IMR-90 (cell line): ENCODE measurements at regions not wholly inside any gene's neighbourhood (a gene's known extent, or its start where the extent isn't known, plus 50 kb on each side); places are given as distances from the start of the nearest gene placed in this dataset.

Experiments used
- ATAC-seq: fragments of 200-7000 bp; cut with Tn5 transposase; 2 replicates; pipeline ENCODE4 v1.9.1; 2020; ENCODE audit warnings: low read depth, mild to moderate bottlenecking, moderate library complexity
- BruUV-seq: library from RNA; stranded (reverse); fragments of 400-500 nt; replicated peaks from 2 replicates; lab custom pipeline; 2021; lab: Mats Ljungman, UMichigan
- CTCF ChIA-PET: fragments of 300-600 bp; formaldehyde crosslinking; extraction: SDS; loops from one replicate; lab custom pipeline; 2021; ENCODE audit warnings: antibody characterized with exemption; lab: Yijun Ruan, JAX
- POLR2A ChIA-PET: fragments of 300-600 bp; sonication (Branson Sonifier 250); formaldehyde crosslinking; loops from one replicate; lab custom pipeline; 2022; ENCODE audit warnings: antibody characterized with exemption; ENCODE audit not compliant: unreplicated experiment; lab: Charles Lee
- DNase-seq: peaks from one replicate; pipeline ENCODE4 v3.0.0; 2013
- H2AFZ ChIP-seq: replicated peaks from 2 replicates; pipeline ENCODE3; 2013; ENCODE audit warnings: low read length, mild to moderate bottlenecking; ENCODE audit not compliant: poor library complexity
- H2AK5ac ChIP-seq: 2 replicates; pipeline ENCODE4 v1.6.1; 2013; ENCODE audit warnings: low read depth, low read length, inconsistent platforms
- H2AK9ac ChIP-seq: replicated peaks from 2 replicates; pipeline ENCODE3; 2013; ENCODE audit warnings: mild to moderate bottlenecking, low read depth, low read length, moderate library complexity; ENCODE audit not compliant: poor library complexity
- H2BK120ac ChIP-seq: 2 replicates; pipeline ENCODE4 v1.6.1; 2013; ENCODE audit warnings: low read depth, low read length, inconsistent platforms
- H2BK15ac ChIP-seq: 3 replicates; pipeline ENCODE4 v1.6.1; 2013; ENCODE audit warnings: low read depth, low read length, inconsistent platforms
- H2BK20ac ChIP-seq: 2 replicates; pipeline ENCODE4 v1.6.1; 2013; ENCODE audit warnings: low read depth, mild to moderate bottlenecking, inconsistent platforms, low read length, moderate library complexity
- H2BK5ac ChIP-seq: 2 replicates; pipeline ENCODE4 v1.6.1; 2013; ENCODE audit warnings: mild to moderate bottlenecking, low read depth, low read length, inconsistent platforms; ENCODE audit not compliant: poor library complexity, severe bottlenecking
- H3K14ac ChIP-seq: replicated peaks from 2 replicates; pipeline ENCODE4 v1.6.1; 2013; ENCODE audit warnings: low read depth, low read length, inconsistent platforms
- H3K18ac ChIP-seq: 2 replicates; pipeline ENCODE4 v1.6.1; 2013; ENCODE audit warnings: low read depth, low read length, control low read depth
- H3K23ac ChIP-seq: 2 replicates; pipeline ENCODE4 v1.6.1; 2013; ENCODE audit warnings: low read depth, low read length, inconsistent platforms
- H3K27ac ChIP-seq: 2 replicates; pipeline ENCODE4 v1.5.1; 2013; ENCODE audit warnings: mild to moderate bottlenecking, control low read depth, low read length; ENCODE audit not compliant: insufficient read depth
- H3K27me3 ChIP-seq: 2 replicates; pipeline ENCODE4 v1.6.1; 2013; ENCODE audit warnings: low read length; ENCODE audit not compliant: control insufficient read depth, insufficient read depth
- H3K36me3 ChIP-seq: 2 replicates; pipeline ENCODE4 v1.6.1; 2013; ENCODE audit warnings: low read length, mixed read lengths; ENCODE audit not compliant: control insufficient read depth, insufficient read depth
- H3K4ac ChIP-seq: 2 replicates; pipeline ENCODE4 v1.6.1; 2013; ENCODE audit warnings: low read depth, low read length, inconsistent platforms
- H3K4me1 ChIP-seq: 2 replicates; pipeline ENCODE4 v1.6.1; 2013; ENCODE audit warnings: low read length, mixed read lengths; ENCODE audit not compliant: control insufficient read depth, insufficient read depth
- H3K4me2 ChIP-seq: 2 replicates; pipeline ENCODE4 v1.6.1; 2013; ENCODE audit warnings: low read depth, mild to moderate bottlenecking, control low read depth, low read length, moderate library complexity
- H3K4me3 ChIP-seq: 2 replicates; pipeline ENCODE4 v1.5.1; 2013; ENCODE audit warnings: low read depth, mild to moderate bottlenecking, control low read depth, low read length, moderate library complexity; ENCODE audit not compliant: insufficient read depth
- H3K56ac ChIP-seq: 2 replicates; pipeline ENCODE4 v1.6.1; 2013; ENCODE audit warnings: low read length, inconsistent platforms; ENCODE audit not compliant: insufficient read depth; ENCODE audit errors: extremely low read depth
- H3K79me1 ChIP-seq, 2 experiments: 2 replicates each; pipeline ENCODE4 v1.6.1; 2013; ENCODE audit warnings: low read length in 2 of 2, inconsistent platforms in 1 of 2, low read depth in 1 of 2
- H3K9ac ChIP-seq: 2 replicates; pipeline ENCODE4 v1.6.1; 2013; ENCODE audit warnings: low read depth, low read length, control low read depth
- H3K9me1 ChIP-seq: 2 replicates; pipeline ENCODE4 v1.6.1; 2013; ENCODE audit warnings: low read length, inconsistent platforms; ENCODE audit not compliant: insufficient read depth
- H3K9me3 ChIP-seq: 2 replicates; pipeline ENCODE4 v1.6.1; 2013; ENCODE audit warnings: low read length; ENCODE audit not compliant: control insufficient read depth, insufficient read depth
- H4K20me1 ChIP-seq: 2 replicates; pipeline ENCODE4 v1.6.1; 2013; ENCODE audit warnings: low read length, inconsistent platforms; ENCODE audit not compliant: insufficient read depth
- H4K5ac ChIP-seq: 2 replicates; pipeline ENCODE4 v1.6.1; 2013; ENCODE audit warnings: mild to moderate bottlenecking, low read depth, low read length, control low read depth
- H4K8ac ChIP-seq, 2 experiments: 2 replicates each; pipeline ENCODE4 v1.6.1; 2013; ENCODE audit warnings: low read depth in 2 of 2, low read length in 2 of 2, control low read depth in 1 of 2, inconsistent platforms in 1 of 2
- H4K91ac ChIP-seq: 2 replicates; pipeline ENCODE4 v1.6.1; 2013; ENCODE audit warnings: low read depth, low read length, inconsistent platforms; ENCODE audit not compliant: insufficient read depth
- CEBPB ChIP-seq: IDR thresholded peaks from 2 replicates; pipeline ENCODE4 v1.6.1; 2012; ENCODE audit warnings: low read depth, low read length, improper control_type of control experiment
- FOS ChIP-seq: fragments of 150-350 bp; IDR thresholded peaks from 2 replicates; pipeline ENCODE4 v1.6.1; 2016; ENCODE audit warnings: low read depth, low read length
- MAFK ChIP-seq: IDR thresholded peaks from 2 replicates; pipeline ENCODE4 v1.6.1; 2012; ENCODE audit warnings: low read depth, low read length, improper control_type of control experiment
- RAD21 ChIP-seq: IDR thresholded peaks from 2 replicates; pipeline ENCODE4 v1.6.1; 2012; ENCODE audit warnings: low read length, improper control_type of control experiment
- WGBS, 2 experiments: methylation state at CpG; one replicate each; pipeline versions ENCODE4 v1.1.5 to v1.1.7; 2013; ENCODE audit warnings: missing lambda C conversion rate in 2 of 2; ENCODE audit not compliant: insufficient read length in 1 of 2; ENCODE audit errors: extremely low coverage in 2 of 2; 5-methylcytosine and 5-hydroxymethylcytosine counted together
- dilution Hi-C: fragments of 300-500 bp; cut with HindIII; formaldehyde crosslinking; loops from one replicate; pipeline ENCODE4 v1.14.3; 2018; ENCODE audit warnings: low sequenced_read_pairs; ENCODE audit not compliant: unreplicated experiment
- in situ Hi-C: fragments of 300-500 bp; cut with MboI; formaldehyde crosslinking; loops from 3 replicates; pipeline ENCODE4 v1.14.3; 2019; ENCODE audit warnings: low sequenced_read_pairs, inconsistent platforms, mixed read lengths
- intact Hi-C: fragments of 100-400 bp; cut with micrococcal nuclease; formaldehyde crosslinking; loops from 2 replicates; pipeline ENCODE4 v1.10.0; 2022

DNA sequence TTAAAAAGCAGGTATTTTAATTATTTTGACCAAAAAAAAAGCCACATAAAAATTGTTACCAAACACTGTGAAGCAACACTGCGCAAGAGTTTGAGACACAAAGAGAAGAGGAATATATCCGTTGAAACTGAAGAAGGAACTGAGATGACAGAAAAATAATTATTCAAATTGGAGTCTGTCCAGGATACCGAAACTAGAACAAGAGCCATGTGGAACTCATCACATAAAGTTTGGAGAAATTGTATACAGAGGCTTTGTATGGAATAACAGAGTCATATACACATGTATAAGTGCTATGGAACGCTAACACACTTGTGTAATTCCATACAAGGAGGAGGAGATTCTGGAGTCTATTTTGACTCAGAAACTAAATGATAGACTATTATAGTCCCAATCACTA is 675.1 kb upstream of the ADGRL2 start:
- Histone ChIP-seq H3K4me1 (peaks cover 12% of the 10 kb centered on the region), H3K18ac (no peak overlapping the region)

More for the DNA sequence above, 675.1 kb upstream of the ADGRL2 start:
- no peak overlapping the region for H3K14ac ChIP-seq
- H2BK5ac ChIP-seq: peak overlapping the region; percentile 14
- H2BK20ac ChIP-seq: no peak overlapping the region
- no peak overlapping the region for H3K27ac ChIP-seq
- ATAC-seq: peak; percentile 93
- DNase-seq: peak; percentile 90
- H3K9ac ChIP-seq: no peak overlapping the region
- H2AK9ac ChIP-seq: no peak overlapping the region
- TF ChIP-seq MAFK: no peak
- peak; percentile 33; the same call in 1 of the 2 replicates for TF ChIP-seq FOS
- TF ChIP-seq CEBPB: peak; percentile 21; the same call in 1 of the 2 replicates
- no peak for TF ChIP-seq RAD21
- dilution Hi-C loops (no loop called here), intact Hi-C loops (no loop called here), in situ Hi-C loops (no loop called here)
- peak overlapping the region; percentile 65; the same call in 1 of the 2 replicates for H3K4me2 ChIP-seq
- no peak overlapping the region for H3K4me3 ChIP-seq
- no peaks in the 10 kb centered on the region for H3K36me3 ChIP-seq
- WGBS, 2 experiments: no CpG with 5 or more reads among the region's 4 CpGs
- CTCF ChIA-PET: no interaction called here
- H4K20me1 ChIP-seq: no peaks in the 10 kb centered on the region
- H3K79me1 ChIP-seq: no peaks in the 10 kb centered on the region
- no peak overlapping the region for H2AFZ ChIP-seq
- no peak overlapping the region for H3K23ac ChIP-seq
- no peak overlapping the region for H4K8ac ChIP-seq
- no peak overlapping the region for H2AK5ac ChIP-seq
- no TSS peak for BruUV-seq
- no peak overlapping the region for H3K56ac ChIP-seq
- H3K27me3 ChIP-seq: no peaks in the 10 kb centered on the region
- no peak overlapping the region for H4K91ac ChIP-seq
- H2BK15ac ChIP-seq: no peak overlapping the region
- H4K5ac ChIP-seq: no peak overlapping the region
- no peak overlapping the region for H3K4ac ChIP-seq
- no peak overlapping the region for H2BK120ac ChIP-seq
- H3K9me3 ChIP-seq: no peaks in the 10 kb centered on the region
- POLR2A ChIA-PET: no interaction called here
- 0 out of 2 replicates have a peak, but pooled peaks cover 4% of the 10 kb centered on the region for H3K9me1 ChIP-seq
